ENCODE measurements at regions not wholly inside any gene's neighbourhood (a gene's known extent, or its start where the extent isn't known, plus 50 kb on each side); places are given as distances from the start of the nearest gene placed in this dataset.

DNA sequence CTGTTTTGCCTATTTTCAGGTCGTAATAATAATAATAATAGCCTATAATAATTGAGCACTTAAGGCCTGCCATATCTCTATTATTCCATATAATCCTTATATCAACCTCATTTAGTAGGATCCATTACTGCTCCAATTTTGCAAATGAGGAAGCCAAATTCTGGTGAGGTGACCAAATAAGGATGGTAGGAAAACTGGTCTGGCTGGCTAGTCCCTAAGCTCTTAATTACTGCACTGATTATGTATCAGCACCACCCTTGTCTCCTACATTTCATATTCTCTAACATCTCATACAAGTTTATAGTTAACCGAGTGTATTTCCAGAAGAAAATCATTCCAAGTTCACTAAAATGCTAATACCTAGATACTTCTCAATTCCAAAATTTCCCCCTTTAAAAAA is 166.5 kb upstream of the RGMB start:
- Mint-ChIP-seq H3K4me3 (no peak overlapping the region), H3K27me3 (ENCODE audit: low read depth in 2 of 2) (no peaks in the 10 kb centered on the region), H3K27ac (no peak overlapping the region), H3K36me3 (peaks cover 4% of the 10 kb centered on the region), H3K4me1 (no peaks in the 10 kb centered on the region), H3K9me3 (peaks cover 5 to 7% of the 10 kb centered on the region in 2 donors)
- DNase-seq (no peak), ATAC-seq (no peak)
- TF ChIP-seq, protein P1, sequence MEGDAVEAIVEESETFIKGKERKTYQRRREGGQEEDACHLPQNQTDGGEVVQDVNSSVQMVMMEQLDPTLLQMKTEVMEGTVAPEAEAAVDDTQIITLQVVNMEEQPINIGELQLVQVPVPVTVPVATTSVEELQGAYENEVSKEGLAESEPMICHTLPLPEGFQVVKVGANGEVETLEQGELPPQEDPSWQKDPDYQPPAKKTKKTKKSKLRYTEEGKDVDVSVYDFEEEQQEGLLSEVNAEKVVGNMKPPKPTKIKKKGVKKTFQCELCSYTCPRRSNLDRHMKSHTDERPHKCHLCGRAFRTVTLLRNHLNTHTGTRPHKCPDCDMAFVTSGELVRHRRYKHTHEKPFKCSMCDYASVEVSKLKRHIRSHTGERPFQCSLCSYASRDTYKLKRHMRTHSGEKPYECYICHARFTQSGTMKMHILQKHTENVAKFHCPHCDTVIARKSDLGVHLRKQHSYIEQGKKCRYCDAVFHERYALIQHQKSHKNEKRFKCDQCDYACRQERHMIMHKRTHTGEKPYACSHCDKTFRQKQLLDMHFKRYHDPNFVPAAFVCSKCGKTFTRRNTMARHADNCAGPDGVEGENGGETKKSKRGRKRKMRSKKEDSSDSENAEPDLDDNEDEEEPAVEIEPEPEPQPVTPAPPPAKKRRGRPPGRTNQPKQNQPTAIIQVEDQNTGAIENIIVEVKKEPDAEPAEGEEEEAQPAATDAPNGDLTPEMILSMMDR (IDR thresholded peaks at IDR 0.05), result no peak
- Histone ChIP-seq H3K27me3 (ENCODE audit: control insufficient read depth, insufficient read depth, low read length) (no peaks in the 10 kb centered on the region), H3K4me1 (ENCODE audit: control insufficient read depth, insufficient read depth, low read length) (no peaks in the 10 kb centered on the region), H3K36me3 (ENCODE audit: control insufficient read depth, insufficient read depth, low read length) (no peaks in the 10 kb centered on the region), H3K4me3 (ENCODE audit: low read length) (no peak overlapping the region), H3K9me3 (ENCODE audit: control insufficient read depth, insufficient read depth, low read length) (no peaks in the 10 kb centered on the region), H3K27ac (ENCODE audit: low read length) (no peak overlapping the region)
- 92% methylated on average over 1 of the region's 2 CpGs for WGBS (ENCODE audit: insufficient coverage)
- intact Hi-C loops (cut with micrococcal nuclease), result no loop called here

DNA sequence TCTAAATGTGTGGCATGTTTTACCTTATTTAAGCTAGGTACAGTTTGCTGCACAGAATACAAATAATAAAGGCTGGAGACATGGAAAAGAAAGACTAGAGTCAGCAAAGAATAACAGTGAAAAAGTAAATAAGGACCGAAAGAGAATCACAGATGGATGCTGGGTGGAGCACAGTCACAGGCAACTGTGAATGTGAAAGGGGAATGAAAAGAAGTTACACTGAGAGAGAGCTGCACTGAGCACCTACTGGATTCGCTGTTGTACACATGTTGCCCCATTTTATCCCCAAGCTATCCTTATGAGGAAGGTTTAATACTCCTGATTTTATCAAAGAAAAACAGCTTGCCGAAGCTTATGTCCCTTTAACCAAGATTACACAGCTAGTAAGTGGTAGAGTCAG is 165.4 kb upstream of the RGMB start:
- intact Hi-C loops (cut with micrococcal nuclease), result no loop called here
- no peaks in the 10 kb centered on the region for H3K27me3 ChIP-seq (ENCODE audit: control insufficient read depth, insufficient read depth, low read length)
- Mint-ChIP-seq H3K36me3 (no peaks in the 10 kb centered on the region), H3K27me3 (ENCODE audit: low read depth in 2 of 2) (no peaks in the 10 kb centered on the region), H3K4me3 (no peak overlapping the region), H3K27ac (no peak overlapping the region), H3K9me3 (peaks cover 2% of the 10 kb centered on the region in 2 donors), H3K4me1 (no peaks in the 10 kb centered on the region)
- DNase-seq (no peak), ATAC-seq (no peak)
- H3K4me3 ChIP-seq (ENCODE audit: low read length), result no peak overlapping the region
- no peaks in the 10 kb centered on the region for H3K9me3 ChIP-seq (ENCODE audit: control insufficient read depth, insufficient read depth, low read length)
- no peak overlapping the region for H3K27ac ChIP-seq (ENCODE audit: low read length)
- no peaks in the 10 kb centered on the region for H3K36me3 ChIP-seq (ENCODE audit: control insufficient read depth, insufficient read depth, low read length)
- WGBS (ENCODE audit: insufficient coverage), result 59% methylated on average over 2 of the region's 3 CpGs
- TF ChIP-seq, protein P1 (IDR thresholded peaks at IDR 0.05), result no peak
- H3K4me1 ChIP-seq (ENCODE audit: control insufficient read depth, insufficient read depth, low read length), result no peaks in the 10 kb centered on the region

DNA sequence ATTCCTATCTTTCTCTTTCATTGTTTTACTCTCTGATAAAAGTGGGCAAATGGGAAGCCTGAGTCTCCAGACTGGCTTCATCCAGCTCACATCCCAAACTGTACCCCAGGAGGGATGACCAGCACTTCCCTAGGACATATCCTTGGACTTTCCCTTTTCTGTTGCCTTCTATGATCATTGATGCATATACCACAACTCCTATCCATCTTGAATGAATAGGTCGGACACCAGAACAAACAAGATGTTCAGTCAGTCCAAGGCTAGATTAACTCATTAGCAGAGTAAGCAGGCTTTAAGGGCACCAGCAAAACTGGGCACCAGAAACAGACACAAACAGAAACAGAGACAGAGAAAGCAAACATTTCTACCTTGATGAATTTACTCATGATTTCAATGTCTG is 159.1 kb upstream of the RGMB start:
- TF ChIP-seq, protein P1 (IDR thresholded peaks at IDR 0.05), result no peak
- H3K4me3 ChIP-seq (ENCODE audit: low read length), result no peak overlapping the region
- H3K4me1 Mint-ChIP-seq, result no peaks in the 10 kb centered on the region
- intact Hi-C loops (cut with micrococcal nuclease), result no loop called here
- no peaks in the 10 kb centered on the region for H3K36me3 ChIP-seq (ENCODE audit: control insufficient read depth, insufficient read depth, low read length)
- WGBS (ENCODE audit: insufficient coverage), result 90% methylated on average over 1 of the region's 1 CpG
- no peak overlapping the region for H3K4me3 Mint-ChIP-seq
- no peaks in the 10 kb centered on the region for H3K27me3 ChIP-seq (ENCODE audit: control insufficient read depth, insufficient read depth, low read length)
- H3K27ac ChIP-seq (ENCODE audit: low read length), result no peak overlapping the region
- no peaks in the 10 kb centered on the region for H3K4me1 ChIP-seq (ENCODE audit: control insufficient read depth, insufficient read depth, low read length)
- H3K27ac Mint-ChIP-seq, result no peak overlapping the region
- no peaks in the 10 kb centered on the region for H3K27me3 Mint-ChIP-seq (ENCODE audit: low read depth in 2 of 2)
- peaks cover 0 to 3% of the 10 kb centered on the region in 2 donors for H3K9me3 Mint-ChIP-seq
- DNase-seq, result no peak
- H3K36me3 Mint-ChIP-seq, result no peaks in the 10 kb centered on the region
- no peaks in the 10 kb centered on the region for H3K9me3 ChIP-seq (ENCODE audit: control insufficient read depth, insufficient read depth, low read length)
- ATAC-seq, result no peak

DNA sequence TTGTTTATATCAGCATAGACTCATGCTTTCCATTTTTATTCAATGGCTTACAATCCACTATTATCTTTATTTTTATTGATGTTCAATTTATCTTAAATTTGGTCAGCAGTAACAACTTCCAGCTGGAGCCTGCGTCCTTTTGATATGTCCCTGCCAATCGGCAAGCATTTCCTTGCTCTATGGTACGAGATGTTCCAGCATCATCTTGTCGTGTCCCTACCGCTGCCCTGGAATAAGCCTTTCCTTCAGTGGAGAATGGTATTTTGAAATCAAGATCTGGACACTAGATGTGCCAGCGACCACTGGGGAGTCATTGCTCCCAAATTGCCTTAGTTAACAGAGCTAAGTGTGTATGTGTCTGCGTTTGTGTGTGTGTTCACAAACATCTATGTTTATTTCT is 151.6 kb upstream of the RGMB start:
- Histone ChIP-seq H3K4me3 (ENCODE audit: low read length) (no peak overlapping the region), H3K36me3 (ENCODE audit: control insufficient read depth, insufficient read depth, low read length) (no peaks in the 10 kb centered on the region), H3K27me3 (ENCODE audit: control insufficient read depth, insufficient read depth, low read length) (no peaks in the 10 kb centered on the region), H3K27ac (ENCODE audit: low read length) (no peak overlapping the region), H3K9me3 (ENCODE audit: control insufficient read depth, insufficient read depth, low read length) (no peaks in the 10 kb centered on the region), H3K4me1 (ENCODE audit: control insufficient read depth, insufficient read depth, low read length) (no peaks in the 10 kb centered on the region)
- no peak overlapping the region for H3K4me3 Mint-ChIP-seq
- WGBS (ENCODE audit: insufficient coverage), result 80% methylated on average over 6 of the region's 7 CpGs
- TF ChIP-seq, protein P1 (IDR thresholded peaks at IDR 0.05), result no peak
- intact Hi-C loops (cut with micrococcal nuclease), result no loop called here
- no peaks in the 10 kb centered on the region for H3K4me1 Mint-ChIP-seq
- ATAC-seq (no peak), DNase-seq (no peak)
- no peak overlapping the region for H3K27ac Mint-ChIP-seq
- H3K36me3 Mint-ChIP-seq, result no peaks in the 10 kb centered on the region
- H3K27me3 Mint-ChIP-seq (ENCODE audit: low read depth in 2 of 2), result no peaks in the 10 kb centered on the region
- H3K9me3 Mint-ChIP-seq, result peaks cover 0 to 5% of the 10 kb centered on the region in 2 donors
